AG04450 (cell line): ENCODE measurements at regions not wholly inside any gene's neighbourhood (a gene's known extent, or its start where the extent isn't known, plus 50 kb on each side); places are given as distances from the start of the nearest gene placed in this dataset.

ENCODE experiments used
- CTCF ChIA-PET: fragments of 300-600, 350-600 bp; formaldehyde crosslinking; extraction: SDS; loops from one replicate; lab custom pipeline; 2022; ENCODE audit warnings: antibody characterized with exemption, inconsistent platforms; lab: Charles Lee
- POLR2A ChIA-PET: fragments of 350-600 bp; formaldehyde crosslinking; extraction: SDS; loops from one replicate; lab custom pipeline; 2021; ENCODE audit warnings: antibody characterized with exemption, inconsistent platforms; lab: Yijun Ruan, JAX
- DNase-seq: peaks from one replicate; pipeline ENCODE4 v3.0.0-alpha.2; 2011; ENCODE audit warnings: low read depth, low spot score
- H3K27ac ChIP-seq: one replicate; pipeline ENCODE4 v1.5.1; 2012; ENCODE audit warnings: low read depth, low read length, control low read depth
- H3K27me3 ChIP-seq: one replicate; pipeline ENCODE4 v1.6.0; 2012; ENCODE audit warnings: low read length; ENCODE audit not compliant: control insufficient read depth, insufficient read depth
- H3K4me3 ChIP-seq: 2 replicates; pipeline ENCODE4 v1.5.1; 2011; ENCODE audit warnings: mild to moderate bottlenecking, low read depth, low read length, control low read depth
- H3K9me3 ChIP-seq: 2 replicates; pipeline ENCODE4 v1.5.1; 2012; ENCODE audit warnings: low read length; ENCODE audit not compliant: control insufficient read depth, insufficient read depth
- CTCF ChIP-seq: IDR thresholded peaks from 2 replicates; pipeline ENCODE4 v1.5.1; 2011; ENCODE audit warnings: low read depth, low read length, control low read depth, inconsistent platforms

DNA sequence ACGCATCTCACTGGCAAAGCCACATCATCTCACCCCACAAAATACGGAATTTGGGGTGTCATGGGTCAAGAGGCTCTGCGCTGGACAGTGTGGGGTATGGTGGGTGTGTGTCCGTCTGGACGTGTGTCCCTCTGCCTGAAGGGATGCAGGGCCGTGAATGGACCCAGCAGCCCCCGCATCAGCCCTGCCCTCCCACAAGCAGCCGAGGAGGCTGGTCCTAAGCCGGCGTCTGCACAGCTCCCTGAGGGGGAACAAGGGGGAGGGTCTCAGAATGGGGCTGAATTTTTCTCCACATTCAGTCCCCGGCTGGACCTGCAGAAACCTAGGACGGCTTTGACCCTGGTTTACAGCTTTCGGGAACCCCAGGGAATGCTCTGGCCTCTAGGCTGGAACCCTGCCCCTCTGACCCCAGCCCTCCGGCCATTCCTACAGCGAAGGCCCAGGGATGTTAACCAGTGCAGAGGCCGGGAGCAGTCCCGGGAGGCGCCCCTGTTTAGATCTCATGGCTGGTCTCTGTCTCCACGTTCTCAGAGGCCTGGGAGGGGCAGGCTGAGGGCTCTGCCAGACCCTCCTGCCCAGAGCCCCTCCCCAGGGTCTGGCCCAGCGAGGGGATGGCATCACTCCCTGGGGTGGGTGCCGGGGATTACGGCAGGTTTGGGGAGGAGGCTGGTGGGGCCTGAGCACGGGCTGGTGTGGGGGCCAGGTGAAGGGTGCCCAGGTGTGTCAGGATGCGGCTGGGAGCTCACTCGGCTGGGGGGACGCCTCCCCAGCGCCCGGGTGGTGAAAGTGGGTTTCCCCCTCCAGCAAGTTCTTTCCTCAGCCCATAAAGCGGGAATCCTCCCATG lies 156.5 kb upstream of the C14orf180 start:
- Histone ChIP-seq H3K4me3 (no peak overlapping the region), H3K27me3 (no peaks in the 10 kb centered on the region), H3K27ac (no peak overlapping the region), H3K9me3 (peaks cover 55% of the 10 kb centered on the region)
- ChIA-PET CTCF (no interaction called here), POLR2A (no interaction called here)
- no peak for TF ChIP-seq CTCF
- DNase-seq, result no peak

- POLR2A ChIA-PET, result no interaction called here
These were observed 155.7 kb upstream of the C14orf180 start for GRCh38 chr14:104423701-104424405.

DNA sequence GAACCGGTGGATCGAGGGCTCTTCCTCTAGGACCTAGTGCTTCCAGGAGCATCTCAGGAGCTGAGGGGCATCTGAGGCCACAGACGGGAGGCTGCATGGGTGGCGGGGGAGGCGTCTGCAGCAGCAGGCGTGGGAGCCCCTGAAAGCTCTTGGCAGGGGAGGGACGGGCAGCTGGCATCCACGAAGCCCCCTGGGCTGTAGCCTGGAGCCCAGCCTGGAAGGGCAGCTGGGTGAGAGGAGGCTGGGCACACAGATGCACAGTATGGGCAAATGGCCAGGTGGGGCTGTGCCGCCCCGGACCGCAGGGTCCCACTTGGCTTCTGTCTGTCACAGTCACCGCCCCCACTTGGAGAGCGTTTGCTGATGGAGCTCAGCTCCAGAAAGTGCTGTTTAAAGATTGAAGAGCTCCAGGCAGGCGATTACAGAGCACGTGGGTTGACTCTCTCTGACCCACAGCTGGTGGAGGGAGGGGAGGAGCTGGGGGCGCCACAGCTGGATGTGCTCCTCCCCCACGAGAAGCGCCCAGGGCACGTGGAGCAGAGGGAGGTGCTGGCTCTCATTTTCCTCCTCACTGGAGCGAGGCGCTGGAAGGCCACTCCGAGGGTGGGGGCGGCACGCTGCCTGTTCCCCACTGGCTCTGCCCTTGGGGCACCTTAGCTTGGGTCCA lies 155.0 kb upstream of the C14orf180 start:
- Histone ChIP-seq H3K27me3 (no peaks in the 10 kb centered on the region), H3K9me3 (peaks cover 63% of the 10 kb centered on the region), H3K4me3 (no peak overlapping the region), H3K27ac (no peak overlapping the region)
- CTCF ChIA-PET, result no interaction called here
- DNase-seq, result no peak
- POLR2A ChIA-PET, result no interaction called here
- no peak for TF ChIP-seq CTCF

More at GRCh38 chr14:104423701-104424405, 155.7 kb upstream of the C14orf180 start:
- CTCF ChIA-PET, result no interaction called here
- H3K4me3 ChIP-seq, result no peak overlapping the region
- DNase-seq, result no peak
- H3K27me3 ChIP-seq, result no peaks in the 10 kb centered on the region
- peaks cover 57% of the 10 kb centered on the region for H3K9me3 ChIP-seq
- no peak overlapping the region for H3K27ac ChIP-seq
- TF ChIP-seq CTCF, result no peak

DNA sequence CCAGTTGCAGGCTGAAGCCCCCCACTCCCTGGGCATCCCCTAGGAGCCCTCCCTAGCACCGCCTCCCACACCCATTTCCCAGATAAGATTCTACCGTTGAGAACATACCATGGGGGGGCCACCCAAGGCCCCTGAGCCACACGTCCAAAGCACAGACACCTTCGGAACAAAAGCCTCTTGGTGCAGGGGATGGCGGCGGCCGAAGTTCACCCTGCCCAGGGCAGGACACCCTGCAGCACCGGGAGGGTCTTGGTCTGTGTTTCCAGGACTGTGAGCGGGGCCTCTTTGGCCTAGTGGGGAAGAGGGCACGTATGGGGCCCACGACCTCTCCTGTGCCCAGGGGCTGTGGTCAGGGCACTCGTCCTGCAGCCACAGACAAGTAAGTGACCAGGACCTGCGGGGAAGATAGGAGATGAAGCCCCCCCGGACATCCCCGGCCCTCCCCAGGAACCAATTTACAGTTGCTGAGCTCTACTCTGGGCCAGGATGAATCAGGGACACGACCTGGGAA lies 154.3 kb upstream of the C14orf180 start:
- Histone ChIP-seq H3K27ac (no peak overlapping the region), H3K9me3 (peaks cover 64% of the 10 kb centered on the region), H3K27me3 (no peaks in the 10 kb centered on the region), H3K4me3 (no peak overlapping the region)
- no peak for TF ChIP-seq CTCF
- DNase-seq, result no peak
- ChIA-PET POLR2A (no interaction called here), CTCF (no interaction called here)
